ENCODE measurements at regions not wholly inside any gene's neighbourhood (a gene's known extent, or its start where the extent isn't known, plus 50 kb on each side); places are given as distances from the start of the nearest gene placed in this dataset.
"Not testable (repeated sequence)": the region's sequence is repeated elsewhere in the genome, so short reads cannot be mapped to it uniquely, and the experiment has no call there.

DNA sequence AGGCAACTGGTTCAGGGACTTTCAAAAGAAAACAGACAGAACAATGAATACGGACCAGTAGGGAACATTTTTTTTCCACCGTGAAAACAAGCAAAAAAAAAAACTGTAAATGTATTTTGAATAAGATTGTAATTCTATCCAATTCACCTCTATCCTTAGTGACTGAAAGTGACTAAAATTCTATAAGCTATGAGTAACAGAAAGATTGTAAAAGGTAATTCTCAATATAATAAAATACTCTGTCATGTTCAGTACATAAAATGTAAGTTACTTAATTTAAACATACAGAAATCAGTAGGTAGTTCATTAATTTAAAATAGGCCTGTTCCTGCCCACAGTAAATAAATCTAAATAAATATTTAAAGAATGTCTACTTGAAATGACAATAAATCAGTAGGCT lies 368.2 kb upstream of the ARHGEF26 start:
- no peak for DNase-seq

DNA sequence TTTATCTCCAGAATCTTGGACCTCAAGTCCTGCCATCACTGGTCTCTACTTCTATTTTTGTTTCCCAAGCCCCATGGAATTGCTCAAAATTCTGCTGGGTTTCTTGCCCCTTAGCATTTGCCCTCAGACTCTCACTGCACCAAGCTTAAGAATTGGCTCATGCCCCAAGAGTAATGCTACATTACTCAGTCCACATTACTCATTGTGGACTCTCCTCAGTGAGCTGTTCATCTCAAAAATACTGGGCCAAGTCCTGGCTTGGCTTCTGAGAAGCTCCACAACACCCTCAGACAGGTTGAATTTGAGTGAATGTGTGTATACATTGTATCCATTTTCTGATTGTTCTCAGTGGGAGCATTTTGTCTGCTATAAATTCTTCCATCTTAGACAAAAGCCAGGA lies 364.4 kb upstream of the ARHGEF26 start:
- DNase-seq: no peak

DNA sequence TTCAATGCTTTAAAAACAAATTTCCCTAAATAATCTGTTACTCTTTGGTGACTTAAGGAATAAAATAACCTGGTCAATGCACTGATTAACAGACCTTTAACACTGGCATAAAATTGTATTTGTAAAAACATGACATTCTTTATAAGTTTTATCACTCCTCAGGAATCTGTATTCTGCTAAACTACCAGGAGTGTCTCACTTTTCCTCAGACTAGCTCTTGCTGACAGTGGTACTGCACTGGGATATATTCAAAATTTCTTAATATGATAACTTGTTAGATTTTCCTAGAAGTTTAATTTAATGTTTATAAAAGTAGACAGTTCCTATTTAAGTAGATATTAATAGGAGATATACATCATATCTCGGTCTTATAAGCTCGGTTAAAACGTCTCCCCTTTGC lies 363.4 kb upstream of the ARHGEF26 start:
- DNase-seq: no peak

DNA sequence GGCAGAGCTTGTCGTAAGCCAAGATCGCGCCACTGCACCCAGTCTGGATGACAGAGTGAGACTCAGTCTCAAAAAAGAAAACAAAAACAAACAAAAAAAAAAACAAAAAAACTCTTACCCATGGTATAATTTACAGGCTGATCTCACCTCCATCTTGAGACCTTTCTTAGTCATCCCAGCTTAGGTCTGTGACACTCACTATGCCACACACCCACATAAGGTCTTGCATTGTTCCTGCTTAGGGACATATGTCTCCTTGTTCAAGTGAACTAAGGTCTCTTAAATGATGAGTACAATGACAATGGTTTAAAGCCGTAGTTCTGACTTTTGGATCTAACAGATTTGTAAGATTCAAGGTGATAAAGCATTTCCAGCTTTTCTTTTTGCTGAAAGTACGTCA lies 360.2 kb upstream of the ARHGEF26 start:
- no peak for DNase-seq

DNA sequence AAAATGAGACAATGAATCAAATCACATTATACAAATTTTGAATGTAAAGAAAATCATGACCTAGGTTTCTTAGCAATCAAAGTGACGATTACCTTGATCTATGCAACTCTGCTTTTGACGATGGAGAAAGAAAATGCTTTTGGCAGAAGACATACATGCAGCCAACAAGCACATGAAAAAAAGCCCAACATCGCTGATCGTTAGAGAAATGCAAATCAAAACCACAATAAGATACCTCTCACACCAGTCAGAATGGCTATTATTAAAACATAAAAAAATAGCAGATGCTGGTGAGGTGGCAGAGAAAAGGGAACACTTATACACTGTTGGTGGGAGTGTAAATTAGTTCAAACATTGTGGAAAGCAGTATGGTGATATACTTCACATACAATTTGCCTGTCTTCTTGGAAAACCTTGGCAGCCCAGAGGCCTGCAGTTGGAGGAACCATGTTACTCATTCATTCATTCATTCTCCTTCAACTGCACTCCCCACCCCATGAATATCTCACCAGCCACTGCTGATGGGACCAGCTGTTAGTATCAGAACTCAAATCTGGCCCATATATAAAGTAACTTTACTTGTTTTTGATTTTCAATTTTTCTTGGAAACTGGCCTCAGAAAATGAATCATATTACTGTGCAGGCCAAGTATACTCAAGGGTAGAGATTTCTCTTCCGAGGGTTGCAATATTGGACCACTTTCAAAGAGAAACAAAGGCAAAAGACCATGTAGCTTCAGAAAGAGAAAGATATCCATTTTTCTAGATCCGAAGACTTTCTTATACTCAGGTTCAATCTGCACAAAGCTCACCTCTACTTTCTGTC lies 358.6 kb upstream of the ARHGEF26 start:
- no peak for DNase-seq

GRCh38 chr3:153767601-153768560 lies 353.3 kb upstream of the ARHGEF26 start:
- DNase-seq: no peak

GRCh38 chr3:153768561-153769469 lies 352.4 kb upstream of the ARHGEF26 start:
- DNase-seq: peak in 1 of 14 donors; percentile 7

DNA sequence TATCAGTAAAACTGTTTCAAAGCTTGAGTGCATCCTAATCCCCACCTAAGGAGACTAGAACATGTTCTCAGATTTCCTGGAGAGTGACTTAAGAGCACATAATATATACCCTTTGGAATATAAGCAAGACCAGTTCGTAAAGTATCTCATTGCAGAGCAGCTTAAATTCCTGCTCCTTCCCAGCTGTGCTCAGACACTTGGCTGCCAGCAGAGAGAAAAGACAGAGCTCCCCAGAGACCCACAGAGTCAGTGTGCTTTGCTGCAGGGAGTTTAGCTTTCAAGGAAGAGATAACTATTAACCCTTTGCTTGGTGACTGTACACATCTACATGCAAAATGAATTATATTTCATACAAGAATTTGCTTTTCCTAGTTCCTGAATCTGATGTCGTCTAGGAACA lies 338.1 kb upstream of the ARHGEF26 start:
- DNase-seq: no peak

GRCh38 chr3:153783741-153784480 lies 337.3 kb upstream of the ARHGEF26 start:
- DNase-seq: no peak

GRCh38 chr3:153785901-153786300 lies 335.3 kb upstream of the ARHGEF26 start:
- no peak for DNase-seq

GRCh38 chr3:153789380-153789779 lies 331.8 kb upstream of the ARHGEF26 start:
- DNase-seq: no peak

- not testable (repeated sequence) for DNase-seq
Measured at GRCh38 chr3:153797056-153797455, 324.1 kb upstream of the ARHGEF26 start.

- DNase-seq: no peak
Measured at GRCh38 chr3:153809097-153809496, 312.1 kb upstream of the ARHGEF26 start.

GRCh38 chr3:153818338-153818737 lies 302.9 kb upstream of the ARHGEF26 start:
- no peak for DNase-seq

- DNase-seq: no peak
Measured at GRCh38 chr3:153820035-153820434, 301.2 kb upstream of the ARHGEF26 start.

DNA sequence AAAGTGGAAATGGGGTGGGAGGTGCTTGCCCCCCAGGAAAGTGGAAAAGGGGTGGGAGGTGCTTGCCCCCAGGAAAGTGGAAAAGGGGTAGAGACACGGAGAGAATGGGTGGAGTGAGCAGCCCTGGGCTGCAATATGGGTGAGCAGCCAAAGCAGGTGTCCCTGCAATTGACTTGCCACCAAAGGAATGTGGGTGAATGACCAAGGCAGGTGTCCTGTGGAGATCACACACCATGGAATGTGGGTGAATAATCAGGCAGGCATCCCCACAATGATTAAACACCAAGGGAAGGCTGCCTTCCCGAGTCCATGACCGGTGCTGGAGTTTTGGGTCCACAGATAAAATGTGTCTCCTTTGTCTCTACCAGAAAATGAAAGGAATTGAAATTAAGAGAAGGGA lies 292.8 kb upstream of the ARHGEF26 start:
- DNase-seq: not testable (repeated sequence)

- no peak for DNase-seq
Measured at GRCh38 chr3:153829606-153830170, 291.5 kb upstream of the ARHGEF26 start.

GRCh38 chr3:153830552-153830951 lies 290.6 kb upstream of the ARHGEF26 start:
- no peak for DNase-seq

DNA sequence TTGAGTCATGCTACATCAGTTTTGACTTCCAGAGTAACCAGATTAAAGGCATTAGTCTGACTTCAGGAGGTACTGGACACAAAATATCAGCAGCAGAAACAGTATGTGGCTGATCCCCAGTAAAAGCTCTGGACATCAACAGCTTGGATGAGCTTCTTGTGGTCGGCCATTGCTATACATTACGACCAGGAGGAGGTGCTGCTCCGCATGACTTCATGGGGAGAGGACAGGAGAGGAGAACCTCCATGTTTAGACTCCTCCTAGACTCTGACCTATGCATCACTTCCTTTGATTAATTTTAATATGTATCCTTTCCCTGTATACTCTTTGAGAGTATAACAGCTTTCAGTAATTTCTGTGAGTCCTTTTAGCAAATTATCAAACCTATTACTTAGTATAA lies 285.6 kb upstream of the ARHGEF26 start:
- DNase-seq: no peak

DNA sequence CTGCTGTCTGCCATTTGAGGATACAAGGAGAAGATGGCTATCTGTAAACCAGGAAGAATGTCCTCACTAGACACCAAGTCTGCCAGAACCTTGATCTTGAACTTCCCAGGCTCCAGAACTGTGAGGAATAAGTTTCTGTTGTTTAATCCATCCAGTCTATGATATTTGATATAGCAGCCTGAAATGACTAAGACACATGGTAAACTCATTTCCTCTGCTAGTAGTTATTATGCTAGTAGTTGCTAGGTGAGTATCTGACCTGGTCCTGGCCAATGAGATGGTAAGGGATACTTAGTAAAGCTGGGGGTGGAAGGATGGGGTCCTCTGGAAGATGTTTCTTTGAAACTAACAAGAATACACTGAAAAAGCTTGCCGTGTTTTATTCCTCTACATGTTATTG lies 280.7 kb upstream of the ARHGEF26 start:
- no peak for DNase-seq

GRCh38 chr3:153843994-153844393 lies 277.2 kb upstream of the ARHGEF26 start:
- DNase-seq: no peak

Measured in C1 segment of cervical spinal cord (tissue), 14 donors.